BE2C (cell line): ENCODE measurements at regions not wholly inside any gene's neighbourhood (a gene's known extent, or its start where the extent isn't known, plus 50 kb on each side); places are given as distances from the start of the nearest gene placed in this dataset.

Source experiments
- DNase-seq: peaks from one replicate; pipeline ENCODE4 v3.0.0-alpha.2; 2020
- H3K27me3 ChIP-seq: fragments of 250-450 bp; sonication (Bioruptor Pico); 2 replicates; pipeline ENCODE4 v1.5.1; 2020; ENCODE audit warnings: mild to moderate bottlenecking
- H3K36me3 ChIP-seq: fragments of 250-450 bp; sonication (Bioruptor Pico); 2 replicates; pipeline ENCODE4 v1.5.1; 2020; ENCODE audit warnings: mild to moderate bottlenecking
- H3K4me1 ChIP-seq: fragments of 250-450 bp; sonication (Bioruptor Pico); 2 replicates; pipeline ENCODE4 v1.5.1; 2020
- H3K4me3 ChIP-seq: 2 replicates; pipeline ENCODE4 v1.5.1; 2011; ENCODE audit warnings: low read depth, low read length
- H3K9me3 ChIP-seq: fragments of 250-450 bp; sonication (Bioruptor Pico); 2 replicates; pipeline ENCODE4 v1.5.1; 2020
- TF ChIP-seq, protein P1 (sequence below): IDR thresholded peaks from 2 replicates; pipeline ENCODE4 v1.5.1; 2012; ENCODE audit warnings: mild to moderate bottlenecking, low read depth, low read length

DNA sequence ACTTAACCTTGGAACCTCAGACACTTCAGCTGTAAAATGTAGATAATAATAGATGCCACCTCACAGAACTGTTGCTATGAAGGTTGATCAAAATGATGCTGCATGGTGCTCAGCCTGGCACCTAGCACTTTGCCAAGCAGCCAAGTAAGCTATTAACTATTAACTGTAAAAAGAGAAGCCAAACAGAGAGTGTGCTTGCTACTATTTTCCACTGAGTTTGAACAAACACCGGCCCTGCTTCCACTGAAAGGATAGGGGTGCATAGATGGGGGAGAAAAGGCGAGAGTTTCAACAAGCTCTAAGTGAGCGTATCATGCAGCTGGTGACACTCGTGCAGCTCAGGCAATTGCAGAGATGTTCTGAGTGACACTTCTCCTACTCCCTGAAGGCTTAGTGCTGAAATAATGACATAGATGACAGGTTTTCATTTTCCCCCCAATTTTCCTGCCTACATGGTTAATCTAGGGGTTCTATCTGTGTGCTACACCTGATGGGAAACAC is 78.2 kb downstream of the GPR88 start:
- Histone ChIP-seq H3K27me3 (peaks cover 15% of the 10 kb centered on the region), H3K36me3 (no peaks in the 10 kb centered on the region), H3K4me1 (no peaks in the 10 kb centered on the region), H3K9me3 (no peaks in the 10 kb centered on the region), H3K4me3 (no peak overlapping the region)
- no peak for DNase-seq
- TF ChIP-seq, protein P1, sequence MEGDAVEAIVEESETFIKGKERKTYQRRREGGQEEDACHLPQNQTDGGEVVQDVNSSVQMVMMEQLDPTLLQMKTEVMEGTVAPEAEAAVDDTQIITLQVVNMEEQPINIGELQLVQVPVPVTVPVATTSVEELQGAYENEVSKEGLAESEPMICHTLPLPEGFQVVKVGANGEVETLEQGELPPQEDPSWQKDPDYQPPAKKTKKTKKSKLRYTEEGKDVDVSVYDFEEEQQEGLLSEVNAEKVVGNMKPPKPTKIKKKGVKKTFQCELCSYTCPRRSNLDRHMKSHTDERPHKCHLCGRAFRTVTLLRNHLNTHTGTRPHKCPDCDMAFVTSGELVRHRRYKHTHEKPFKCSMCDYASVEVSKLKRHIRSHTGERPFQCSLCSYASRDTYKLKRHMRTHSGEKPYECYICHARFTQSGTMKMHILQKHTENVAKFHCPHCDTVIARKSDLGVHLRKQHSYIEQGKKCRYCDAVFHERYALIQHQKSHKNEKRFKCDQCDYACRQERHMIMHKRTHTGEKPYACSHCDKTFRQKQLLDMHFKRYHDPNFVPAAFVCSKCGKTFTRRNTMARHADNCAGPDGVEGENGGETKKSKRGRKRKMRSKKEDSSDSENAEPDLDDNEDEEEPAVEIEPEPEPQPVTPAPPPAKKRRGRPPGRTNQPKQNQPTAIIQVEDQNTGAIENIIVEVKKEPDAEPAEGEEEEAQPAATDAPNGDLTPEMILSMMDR, result no peak

DNA sequence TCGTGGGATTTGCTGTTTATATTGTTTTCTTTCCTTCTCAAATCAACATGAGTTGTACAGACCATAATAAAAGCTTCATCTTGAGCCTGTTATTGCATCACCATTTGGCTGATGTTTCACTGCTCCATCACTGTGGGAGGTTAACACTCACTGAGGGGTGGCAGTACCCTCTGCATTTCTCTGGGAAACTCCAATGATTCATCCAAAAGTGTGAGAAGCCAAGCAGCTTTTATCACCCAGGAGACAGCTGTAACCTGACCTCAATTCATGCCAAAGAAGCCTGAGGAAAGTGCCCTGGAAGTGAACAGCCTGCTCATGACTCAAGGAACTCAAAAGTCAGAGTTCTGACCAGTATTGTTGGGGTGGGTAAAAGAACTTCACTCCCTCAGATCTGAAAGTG is 84.1 kb downstream of the GPR88 start:
- no peaks in the 10 kb centered on the region; the same call in 1 of the 2 replicates for H3K27me3 ChIP-seq
- H3K4me3 ChIP-seq, result no peak overlapping the region
- no peaks in the 10 kb centered on the region for H3K4me1 ChIP-seq
- DNase-seq, result no peak
- no peaks in the 10 kb centered on the region for H3K9me3 ChIP-seq
- H3K36me3 ChIP-seq, result no peaks in the 10 kb centered on the region
- TF ChIP-seq, protein P1, result no peak

DNA sequence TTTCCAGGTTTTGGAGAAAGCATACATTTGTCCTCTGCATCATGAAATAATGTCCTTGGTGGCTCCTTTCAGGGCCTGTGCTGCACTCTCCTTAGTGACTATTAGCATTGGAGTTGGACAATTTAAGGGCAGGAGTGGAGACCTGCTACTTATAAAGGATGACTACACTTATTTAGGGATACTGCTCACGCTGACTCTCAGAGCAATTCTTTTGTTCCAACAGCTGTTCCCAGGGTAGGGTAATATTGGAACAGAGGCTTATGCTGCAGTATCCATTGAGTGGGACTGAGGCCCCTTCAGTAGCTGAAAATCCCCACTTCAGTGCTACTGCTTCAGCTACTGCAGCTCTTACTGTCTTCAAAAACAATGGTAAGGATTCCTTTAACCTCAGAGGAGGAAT is 84.6 kb downstream of the GPR88 start:
- H3K4me1 ChIP-seq, result no peaks in the 10 kb centered on the region
- H3K27me3 ChIP-seq, result no peaks in the 10 kb centered on the region; the same call in 1 of the 2 replicates
- H3K36me3 ChIP-seq, result no peaks in the 10 kb centered on the region
- H3K4me3 ChIP-seq, result no peak overlapping the region
- DNase-seq, result no peak
- H3K9me3 ChIP-seq, result no peaks in the 10 kb centered on the region
- TF ChIP-seq, protein P1, result no peak

DNA sequence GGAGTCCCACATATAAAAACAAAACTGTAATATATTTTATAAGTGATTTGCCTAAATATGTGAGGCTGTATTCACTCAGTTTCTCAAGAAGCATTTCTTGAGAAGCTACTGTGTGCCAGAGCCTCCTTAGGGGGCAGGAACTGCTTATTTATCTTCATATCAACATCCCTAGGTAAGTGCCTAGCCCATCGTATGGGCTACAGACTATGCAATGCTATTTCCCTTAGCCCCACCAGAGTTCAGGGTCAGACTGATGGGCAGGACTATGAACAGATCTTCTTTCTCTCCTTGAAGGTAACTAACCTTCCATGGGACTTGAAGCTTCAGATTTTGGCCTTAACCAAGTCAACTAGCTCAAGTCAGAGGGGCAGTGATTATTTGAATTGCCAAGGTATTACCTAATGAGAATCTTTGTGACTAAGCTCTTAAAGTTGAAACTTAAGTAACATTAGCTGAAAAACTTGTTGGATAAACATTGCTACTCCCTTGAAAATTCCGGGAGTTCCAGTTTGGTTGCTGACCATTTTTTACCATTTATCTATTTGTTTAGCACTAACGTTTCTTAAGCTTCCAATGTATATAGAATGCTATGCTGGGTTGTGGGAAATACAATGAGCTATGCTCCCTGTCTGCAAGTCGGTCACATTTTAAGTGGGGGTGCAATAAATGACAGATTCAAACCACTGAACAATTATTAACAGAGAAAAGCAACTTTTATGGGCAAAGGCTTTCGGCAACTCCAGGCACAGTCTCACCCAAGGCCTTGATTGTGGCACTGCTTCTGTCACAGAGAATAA is 85.2 kb downstream of the GPR88 start:
- TF ChIP-seq, protein P1, result no peak
- H3K4me3 ChIP-seq, result no peak overlapping the region
- no peaks in the 10 kb centered on the region; the same call in 1 of the 2 replicates for H3K27me3 ChIP-seq
- DNase-seq, result no peak
- H3K4me1 ChIP-seq, result no peaks in the 10 kb centered on the region
- no peaks in the 10 kb centered on the region for H3K36me3 ChIP-seq
- H3K9me3 ChIP-seq, result no peaks in the 10 kb centered on the region

DNA sequence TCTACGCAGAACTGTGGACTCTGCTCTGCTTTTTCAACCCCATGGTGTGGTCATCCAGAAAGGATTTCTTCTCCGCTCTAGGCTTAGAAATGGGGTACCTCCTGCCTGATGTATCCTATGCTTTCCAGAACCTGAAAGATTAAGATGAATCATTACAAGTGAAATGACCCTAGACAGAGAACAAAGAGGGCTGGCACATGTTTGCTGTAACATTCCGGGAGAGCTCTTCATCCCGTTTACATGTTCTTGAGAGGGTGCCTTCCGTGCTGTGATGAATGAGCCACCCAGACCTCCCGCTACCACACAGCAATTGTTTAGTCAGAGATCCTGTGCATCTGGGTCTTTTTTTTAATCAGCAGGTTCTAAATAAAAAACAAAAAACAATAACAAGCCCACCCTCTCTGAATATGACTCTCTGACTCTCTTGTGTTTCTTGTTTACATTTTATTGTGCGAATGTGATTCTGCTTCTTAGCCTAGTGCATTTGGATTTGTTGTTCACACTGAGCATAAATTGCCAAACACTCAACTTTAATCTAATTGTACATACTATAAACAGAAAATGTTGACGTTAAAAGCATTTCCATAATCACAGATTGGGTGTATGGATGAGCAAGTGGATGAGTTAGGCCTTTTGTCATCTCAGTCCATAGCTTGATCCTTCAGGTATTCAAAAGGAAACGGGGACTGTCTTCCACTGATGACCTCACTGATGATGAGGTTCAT is 87.1 kb downstream of the GPR88 start:
- Histone ChIP-seq H3K36me3 (no peaks in the 10 kb centered on the region), H3K9me3 (no peaks in the 10 kb centered on the region), H3K4me3 (no peak overlapping the region), H3K4me1 (no peaks in the 10 kb centered on the region), H3K27me3 (no peaks in the 10 kb centered on the region; the same call in 1 of the 2 replicates)
- no peak for DNase-seq
- TF ChIP-seq, protein P1, result no peak

DNA sequence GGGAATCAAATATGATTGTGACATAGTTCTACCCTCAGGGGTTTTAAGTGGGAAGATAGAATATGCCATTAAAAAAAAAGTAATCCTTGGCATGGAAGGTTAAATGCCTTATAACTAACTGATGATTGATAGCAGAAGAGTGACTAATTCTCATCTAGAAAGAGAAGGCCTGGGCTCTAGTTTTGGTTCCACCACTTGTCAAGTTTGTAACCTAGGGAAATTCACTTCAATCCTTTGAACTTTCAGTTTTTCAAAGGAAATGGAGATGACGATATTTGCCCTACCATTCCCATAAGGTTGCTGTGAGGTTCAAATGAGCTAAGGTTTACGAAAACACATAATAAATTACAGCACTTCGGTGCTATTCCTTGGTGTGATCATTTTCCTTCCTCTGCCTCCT is 88.5 kb downstream of the GPR88 start:
- no peak for DNase-seq
- Histone ChIP-seq H3K4me1 (no peaks in the 10 kb centered on the region), H3K36me3 (no peaks in the 10 kb centered on the region), H3K4me3 (no peak overlapping the region), H3K9me3 (no peaks in the 10 kb centered on the region), H3K27me3 (no peaks in the 10 kb centered on the region; the same call in 1 of the 2 replicates)
- TF ChIP-seq, protein P1, result no peak
